ENCODE measurements at regions not wholly inside any gene's neighbourhood (a gene's known extent, or its start where the extent isn't known, plus 50 kb on each side); places are given as distances from the start of the nearest gene placed in this dataset.

DNA sequence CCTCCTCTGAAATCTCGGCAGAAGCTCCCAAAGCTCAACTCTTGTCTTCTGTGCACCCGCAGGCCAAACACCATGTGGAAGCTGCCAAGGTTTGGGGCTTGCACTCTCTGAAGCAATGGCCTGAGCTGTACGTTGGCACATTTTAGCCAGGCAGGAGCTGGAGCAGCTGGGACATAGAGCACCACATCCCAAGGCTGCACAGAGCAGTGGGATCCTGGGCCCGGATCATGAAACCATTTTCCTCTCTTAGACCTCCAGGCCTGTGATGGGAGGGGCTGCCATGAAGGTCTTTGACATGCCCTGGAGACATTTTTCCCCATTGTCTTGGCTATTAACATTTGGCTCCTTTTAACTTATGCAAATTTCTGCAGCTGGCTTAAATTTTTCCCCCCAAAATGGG is 567.1 kb upstream of the ZNF608 start:
- H3K4me1 Mint-ChIP-seq, result no peaks in the 10 kb centered on the region
- DNase-seq, result no peak
- H3K27ac Mint-ChIP-seq, result no peak overlapping the region
- H3K27me3 Mint-ChIP-seq, result no peaks in the 10 kb centered on the region
- CTCF ChIA-PET, result no interaction called here
- H3K36me3 Mint-ChIP-seq, result no peaks in the 10 kb centered on the region
- H3K9me3 Mint-ChIP-seq, result peaks cover 6% of the 10 kb centered on the region
- no peak overlapping the region for H3K4me3 Mint-ChIP-seq

DNA sequence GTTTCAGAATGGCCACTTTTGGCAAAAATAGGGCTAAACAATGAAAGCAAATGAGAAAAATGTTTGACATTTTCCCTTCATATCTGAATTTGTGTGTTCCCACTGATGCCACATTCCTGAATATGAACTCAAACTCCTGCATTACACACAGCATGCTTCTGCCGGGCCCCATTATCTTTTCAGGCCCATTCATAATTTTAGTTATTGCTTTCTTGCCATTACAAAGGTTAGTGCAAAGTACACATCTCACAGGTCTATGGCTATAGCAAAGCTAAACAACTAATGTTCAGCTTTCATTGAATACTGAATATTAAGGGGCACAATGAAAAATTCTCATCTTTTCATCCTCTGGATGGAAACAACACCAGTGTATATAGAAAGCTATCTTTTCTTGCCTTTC is 568.9 kb upstream of the ZNF608 start:
- H3K9me3 Mint-ChIP-seq, result peaks cover 6% of the 10 kb centered on the region
- H3K27me3 Mint-ChIP-seq, result no peaks in the 10 kb centered on the region
- no peak overlapping the region for H3K27ac Mint-ChIP-seq
- H3K36me3 Mint-ChIP-seq, result no peaks in the 10 kb centered on the region
- no peak for DNase-seq
- H3K4me1 Mint-ChIP-seq, result no peaks in the 10 kb centered on the region
- CTCF ChIA-PET, result no interaction called here
- no peak overlapping the region for H3K4me3 Mint-ChIP-seq

DNA sequence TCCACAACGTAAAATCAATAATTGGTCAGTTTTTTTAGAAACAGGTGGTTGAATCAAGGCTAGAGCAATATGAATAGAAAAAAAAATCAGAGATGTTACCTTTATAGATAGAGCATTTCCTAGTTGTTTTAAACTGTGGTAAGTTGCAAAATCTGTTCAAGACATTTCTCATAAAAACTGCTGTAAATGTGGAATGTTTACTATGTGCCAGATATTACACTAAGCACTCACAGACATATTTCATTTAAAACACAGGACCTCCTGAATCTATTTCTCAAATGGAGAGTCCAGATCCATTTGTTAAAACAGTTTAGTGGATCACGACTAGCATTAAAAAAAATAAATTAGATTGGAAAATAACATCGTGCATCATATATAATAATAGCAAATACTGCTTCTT is 570.0 kb upstream of the ZNF608 start:
- no peak overlapping the region for H3K4me3 Mint-ChIP-seq
- no peaks in the 10 kb centered on the region for H3K4me1 Mint-ChIP-seq
- H3K27me3 Mint-ChIP-seq, result no peaks in the 10 kb centered on the region
- H3K36me3 Mint-ChIP-seq, result no peaks in the 10 kb centered on the region
- CTCF ChIA-PET, result no interaction called here
- H3K9me3 Mint-ChIP-seq, result peaks cover 6% of the 10 kb centered on the region
- no peak overlapping the region for H3K27ac Mint-ChIP-seq
- no peak for DNase-seq

DNA sequence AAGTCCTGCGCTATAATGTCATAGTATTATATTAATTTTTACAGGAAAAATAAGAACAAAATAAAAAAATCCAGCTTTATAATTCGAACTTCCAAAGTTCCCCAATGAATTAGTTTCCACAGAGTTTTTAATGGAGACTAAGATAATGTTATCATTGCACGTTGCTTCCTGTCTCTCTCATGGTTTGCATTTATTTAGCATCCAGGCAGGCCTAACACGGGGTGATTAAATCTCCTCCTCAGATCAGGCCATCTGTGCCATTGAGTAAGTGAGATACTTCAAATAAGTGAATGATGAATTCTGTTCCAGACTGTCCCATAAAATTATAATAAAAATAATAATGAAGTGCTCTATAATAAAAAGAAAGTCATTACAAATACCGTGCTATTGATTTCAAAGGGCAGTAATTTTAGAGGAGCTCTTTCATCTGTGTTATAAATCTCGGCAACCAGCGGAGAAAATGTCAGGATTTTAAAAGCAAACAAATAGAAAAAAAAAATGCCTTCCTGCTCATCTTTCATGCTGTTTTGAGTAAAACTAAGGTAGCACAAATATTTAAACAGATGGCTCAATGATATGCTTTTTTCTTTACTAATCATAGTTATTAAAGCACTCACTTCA is 570.6 kb upstream of the ZNF608 start:
- Mint-ChIP-seq H3K27me3 (no peaks in the 10 kb centered on the region), H3K27ac (no peak overlapping the region), H3K4me3 (no peak overlapping the region), H3K4me1 (no peaks in the 10 kb centered on the region), H3K36me3 (no peaks in the 10 kb centered on the region), H3K9me3 (peaks cover 8% of the 10 kb centered on the region)
- DNase-seq, result no peak
- CTCF ChIA-PET, result no interaction called here

DNA sequence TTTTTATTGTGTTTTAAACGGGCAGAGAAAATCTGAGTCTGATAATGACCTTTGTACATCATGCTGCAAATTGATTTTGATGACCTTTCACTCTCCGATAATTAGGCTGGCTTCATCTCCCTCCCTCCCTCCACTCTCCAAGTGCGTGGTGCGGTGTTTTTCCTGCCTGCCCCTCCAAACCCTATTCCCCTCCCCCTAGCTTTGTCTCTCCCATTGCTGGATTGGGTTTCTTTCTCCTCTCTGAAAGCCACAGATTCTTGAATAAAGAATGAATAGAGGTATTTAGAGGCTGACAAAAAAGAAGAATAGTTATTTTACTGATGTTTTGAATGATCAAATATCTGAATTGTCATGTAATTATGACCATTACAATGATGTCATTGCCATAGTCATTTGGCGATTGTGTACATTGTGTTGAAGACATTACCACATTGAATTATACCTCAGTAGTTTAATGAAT is 571.1 kb upstream of the ZNF608 start:
- no peaks in the 10 kb centered on the region for H3K4me1 Mint-ChIP-seq
- H3K4me3 Mint-ChIP-seq, result no peak overlapping the region
- CTCF ChIA-PET, result no interaction called here
- no peak overlapping the region for H3K27ac Mint-ChIP-seq
- H3K27me3 Mint-ChIP-seq, result no peaks in the 10 kb centered on the region
- H3K9me3 Mint-ChIP-seq, result peaks cover 8% of the 10 kb centered on the region
- H3K36me3 Mint-ChIP-seq, result no peaks in the 10 kb centered on the region
- no peak for DNase-seq

DNA sequence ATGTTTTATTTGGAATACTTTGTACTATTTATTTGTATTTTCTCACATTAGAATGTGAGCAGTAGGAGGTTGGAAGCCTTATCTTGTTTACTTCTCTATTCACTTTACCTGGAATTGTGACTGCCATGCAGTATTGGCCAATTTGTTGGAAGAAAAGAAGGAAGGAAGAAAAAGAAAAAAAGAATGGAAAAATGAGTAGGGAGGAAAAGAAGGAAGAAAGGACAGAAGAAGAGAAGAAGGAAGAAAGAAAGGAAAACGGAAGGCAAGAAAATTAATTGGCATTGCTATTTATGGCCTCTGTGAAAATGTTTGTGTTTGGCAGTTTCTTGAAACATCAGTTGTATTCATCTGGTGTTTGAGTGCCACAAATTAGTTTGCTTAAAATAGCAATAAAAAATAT is 575.2 kb upstream of the ZNF608 start:
- CTCF ChIA-PET, result no interaction called here
- H3K27me3 Mint-ChIP-seq, result no peaks in the 10 kb centered on the region
- no peaks in the 10 kb centered on the region for H3K4me1 Mint-ChIP-seq
- H3K9me3 Mint-ChIP-seq, result peaks cover 3% of the 10 kb centered on the region
- H3K4me3 Mint-ChIP-seq, result no peak overlapping the region
- H3K27ac Mint-ChIP-seq, result no peak overlapping the region
- no peak for DNase-seq
- H3K36me3 Mint-ChIP-seq, result no peaks in the 10 kb centered on the region

DNA sequence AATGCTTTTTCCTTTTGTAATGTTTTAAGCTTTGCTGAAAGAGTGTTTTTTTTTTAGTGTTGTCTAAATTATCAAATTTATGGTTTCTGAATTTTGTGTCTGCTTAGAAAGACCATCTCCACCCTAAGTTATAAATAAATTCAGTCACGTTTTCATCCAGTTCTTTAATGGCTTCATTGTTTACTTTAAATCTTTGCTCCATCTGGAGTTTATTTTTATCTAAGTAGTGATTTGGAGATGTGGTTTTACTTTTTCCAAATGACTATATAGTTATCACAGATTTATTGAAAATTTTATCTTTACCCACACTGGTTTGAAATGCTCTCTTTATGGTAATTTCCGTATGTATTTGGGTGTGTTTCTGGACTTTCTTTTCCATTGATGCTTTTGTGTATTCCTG is 577.2 kb upstream of the ZNF608 start:
- CTCF ChIA-PET, result no interaction called here
- DNase-seq, result no peak
- no peak overlapping the region for H3K4me3 Mint-ChIP-seq
- no peak overlapping the region for H3K27ac Mint-ChIP-seq
- no peaks in the 10 kb centered on the region for H3K27me3 Mint-ChIP-seq
- peaks cover 3% of the 10 kb centered on the region for H3K9me3 Mint-ChIP-seq
- no peaks in the 10 kb centered on the region for H3K36me3 Mint-ChIP-seq
- H3K4me1 Mint-ChIP-seq, result no peaks in the 10 kb centered on the region

DNA sequence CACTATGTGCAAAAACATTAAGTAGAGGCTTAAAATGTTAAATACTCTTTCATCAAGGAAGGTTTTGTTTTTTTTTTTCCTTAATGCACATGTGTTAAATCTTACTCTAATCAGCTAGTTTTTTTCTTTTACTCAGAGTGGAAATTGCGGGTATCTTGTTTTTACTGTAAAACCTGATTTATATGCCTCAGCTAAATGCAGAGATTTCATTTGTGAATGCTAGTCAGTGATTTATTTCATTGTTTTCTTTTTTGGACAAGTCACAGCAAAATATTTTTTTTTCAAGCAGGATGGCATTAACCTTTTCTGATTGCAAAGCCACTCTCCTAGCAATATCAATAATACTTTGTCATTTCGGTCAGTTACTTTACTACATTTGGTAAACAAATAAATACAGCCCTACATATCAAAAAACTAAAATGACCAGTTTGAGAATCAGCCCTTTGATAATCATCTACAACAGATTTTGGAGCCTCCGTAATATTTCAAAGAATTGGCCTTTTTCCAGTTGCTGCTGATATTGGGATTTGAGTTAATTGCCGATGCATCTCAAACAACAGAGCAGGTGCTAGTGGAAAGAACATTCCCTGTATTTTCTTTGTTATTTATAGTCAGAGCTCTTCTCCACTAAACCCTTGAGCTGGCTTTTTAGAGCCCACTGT is 579.2 kb upstream of the ZNF608 start:
- no peak for DNase-seq
- Mint-ChIP-seq H3K27me3 (no peaks in the 10 kb centered on the region), H3K27ac (no peak overlapping the region), H3K4me3 (no peak overlapping the region), H3K4me1 (no peaks in the 10 kb centered on the region), H3K36me3 (no peaks in the 10 kb centered on the region), H3K9me3 (peaks cover 3% of the 10 kb centered on the region)
- CTCF ChIA-PET, result no interaction called here

DNA sequence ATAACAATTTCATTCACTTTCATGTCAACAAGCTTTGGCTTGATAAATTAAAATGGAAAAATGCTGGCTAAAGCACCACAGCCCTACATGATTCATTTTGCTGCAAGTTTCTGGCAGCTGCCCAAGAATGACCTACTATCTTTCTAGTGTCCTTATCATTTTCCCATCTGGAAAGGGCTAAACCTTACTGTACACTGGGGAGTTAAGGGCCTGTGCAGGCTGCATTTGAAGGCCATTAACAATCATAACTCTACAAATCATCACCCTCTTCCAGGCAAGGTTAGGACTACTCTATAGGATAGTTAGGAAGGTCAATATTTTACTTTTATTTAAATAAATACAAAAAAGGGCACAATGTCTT is 579.7 kb upstream of the ZNF608 start:
- no peak overlapping the region for H3K27ac Mint-ChIP-seq
- CTCF ChIA-PET, result no interaction called here
- no peak for DNase-seq
- no peak overlapping the region for H3K4me3 Mint-ChIP-seq
- H3K4me1 Mint-ChIP-seq, result no peaks in the 10 kb centered on the region
- H3K36me3 Mint-ChIP-seq, result no peaks in the 10 kb centered on the region
- H3K27me3 Mint-ChIP-seq, result no peaks in the 10 kb centered on the region
- peaks cover 3% of the 10 kb centered on the region for H3K9me3 Mint-ChIP-seq

DNA sequence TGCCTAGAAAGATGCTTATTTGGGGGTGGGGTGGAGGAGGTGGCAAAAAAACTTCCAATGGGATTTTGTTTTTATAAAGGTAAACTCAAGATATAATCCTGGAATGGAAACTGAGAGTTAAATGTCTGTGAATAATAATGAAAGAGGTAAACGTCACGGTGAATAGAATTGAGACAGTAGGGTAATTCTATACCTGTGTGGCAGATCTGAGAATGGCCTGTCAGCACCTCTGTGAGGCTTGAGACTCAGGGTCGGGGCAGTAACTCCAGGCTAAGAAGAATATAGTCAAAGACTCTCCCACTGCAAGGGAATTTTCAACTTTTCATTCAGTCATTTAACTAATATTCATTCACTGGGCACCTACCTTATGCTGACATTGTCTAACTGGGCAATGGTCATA is 581.2 kb upstream of the ZNF608 start:
- Mint-ChIP-seq H3K27ac (no peak overlapping the region), H3K4me3 (no peak overlapping the region), H3K4me1 (no peaks in the 10 kb centered on the region), H3K36me3 (no peaks in the 10 kb centered on the region), H3K9me3 (peaks cover 1% of the 10 kb centered on the region), H3K27me3 (no peaks in the 10 kb centered on the region)
- CTCF ChIA-PET, result no interaction called here
- no peak for DNase-seq

DNA sequence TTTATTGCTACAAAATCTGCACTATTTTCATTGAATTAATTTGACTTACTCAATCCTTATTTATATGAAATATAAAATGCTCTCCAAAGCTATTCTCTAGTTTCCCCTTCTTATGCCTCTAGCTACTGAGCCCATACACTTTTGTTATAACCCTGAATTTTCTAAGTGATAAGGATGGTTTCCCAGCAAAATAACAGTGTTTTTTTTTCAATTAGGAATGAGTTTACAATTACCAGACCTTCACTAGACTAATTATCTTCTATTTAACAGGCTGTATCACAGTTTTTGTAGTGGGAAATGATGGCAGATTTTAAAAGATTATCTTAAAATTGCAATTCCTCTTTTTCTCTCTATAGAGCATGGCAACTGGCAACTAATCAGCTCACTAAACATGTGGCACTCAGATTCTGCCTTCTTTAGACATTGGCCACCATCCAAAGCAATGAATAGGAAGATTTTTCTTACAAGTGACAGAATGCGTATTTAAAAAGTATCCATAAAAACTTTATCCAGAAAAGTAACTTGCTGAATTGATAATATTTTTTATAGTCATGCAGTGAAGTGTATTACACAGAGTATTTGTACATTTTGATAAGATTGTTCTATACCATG is 585.7 kb upstream of the ZNF608 start:
- DNase-seq, result no peak
- Mint-ChIP-seq H3K36me3 (no peaks in the 10 kb centered on the region), H3K27ac (no peak overlapping the region), H3K9me3 (no peaks in the 10 kb centered on the region), H3K27me3 (no peaks in the 10 kb centered on the region), H3K4me3 (no peak overlapping the region), H3K4me1 (no peaks in the 10 kb centered on the region)
- CTCF ChIA-PET, result no interaction called here

DNA sequence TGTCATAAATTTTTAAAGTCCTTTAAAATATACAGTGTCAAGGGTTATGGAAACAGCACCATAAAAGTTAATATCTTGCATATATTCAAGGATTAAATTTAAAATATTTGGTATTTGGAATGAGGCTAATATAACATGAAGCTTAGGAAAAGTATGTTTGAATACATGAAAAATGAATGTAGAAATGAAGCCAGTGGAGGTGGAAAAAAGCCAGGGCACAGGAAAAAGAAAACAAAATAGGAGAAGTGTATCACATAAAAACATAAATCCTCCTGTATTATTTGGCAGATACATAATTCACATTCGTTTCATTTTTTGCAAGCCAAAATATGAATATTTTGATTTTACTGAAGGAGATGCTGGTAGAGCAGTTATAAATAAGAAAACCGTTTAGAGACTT is 587.0 kb upstream of the ZNF608 start:
- Mint-ChIP-seq H3K4me3 (no peak overlapping the region), H3K36me3 (no peaks in the 10 kb centered on the region), H3K27ac (no peak overlapping the region), H3K4me1 (no peaks in the 10 kb centered on the region), H3K27me3 (no peaks in the 10 kb centered on the region), H3K9me3 (no peaks in the 10 kb centered on the region)
- CTCF ChIA-PET, result no interaction called here
- DNase-seq, result no peak

DNA sequence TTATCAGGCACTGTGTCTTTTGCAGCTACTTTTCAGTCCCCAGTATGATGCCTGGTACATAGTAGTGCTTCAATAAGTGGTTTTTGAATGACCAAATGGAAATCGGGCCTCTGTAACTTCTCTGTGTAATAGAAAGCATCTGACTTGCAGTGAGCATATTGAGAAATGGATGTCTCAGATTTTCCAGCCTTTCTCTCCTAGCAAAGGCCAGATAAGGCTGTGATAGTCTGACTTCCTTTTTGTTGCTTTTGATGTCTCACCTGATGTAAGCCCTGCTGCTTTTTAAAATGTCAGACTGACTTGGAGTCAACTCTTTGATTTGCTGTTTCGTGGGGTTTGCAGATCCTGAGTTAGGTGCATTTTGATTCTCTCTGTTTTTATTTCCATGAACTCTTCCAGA is 590.0 kb upstream of the ZNF608 start:
- Mint-ChIP-seq H3K9me3 (peaks cover under 1% of the 10 kb centered on the region), H3K4me1 (no peaks in the 10 kb centered on the region), H3K27ac (no peak overlapping the region), H3K27me3 (no peaks in the 10 kb centered on the region), H3K36me3 (no peaks in the 10 kb centered on the region), H3K4me3 (no peak overlapping the region)
- DNase-seq, result no peak
- CTCF ChIA-PET, result no interaction called here

DNA sequence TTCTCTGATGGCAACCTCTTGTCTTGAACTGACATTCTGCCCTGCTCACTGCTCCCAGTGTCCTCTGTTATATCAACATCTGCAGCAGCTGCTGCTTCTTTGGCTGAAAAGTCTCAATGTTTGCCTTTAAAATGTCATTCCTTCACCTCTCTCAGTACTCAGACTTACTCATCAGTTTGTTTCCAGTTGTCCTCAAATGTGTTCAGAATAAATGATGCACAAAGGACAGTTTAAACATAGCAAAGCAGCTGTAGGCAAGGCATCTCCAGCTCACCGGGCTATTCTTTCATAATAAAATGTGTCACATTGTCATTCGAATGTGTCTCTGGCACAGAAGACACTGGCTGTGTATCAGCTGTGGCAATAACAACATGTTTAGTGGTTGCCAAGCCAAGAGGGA is 590.9 kb upstream of the ZNF608 start:
- Mint-ChIP-seq H3K4me3 (no peak overlapping the region), H3K27ac (no peak overlapping the region), H3K9me3 (peaks cover 6% of the 10 kb centered on the region), H3K27me3 (no peaks in the 10 kb centered on the region), H3K36me3 (no peaks in the 10 kb centered on the region), H3K4me1 (no peaks in the 10 kb centered on the region)
- CTCF ChIA-PET, result no interaction called here
- DNase-seq, result no peak

DNA sequence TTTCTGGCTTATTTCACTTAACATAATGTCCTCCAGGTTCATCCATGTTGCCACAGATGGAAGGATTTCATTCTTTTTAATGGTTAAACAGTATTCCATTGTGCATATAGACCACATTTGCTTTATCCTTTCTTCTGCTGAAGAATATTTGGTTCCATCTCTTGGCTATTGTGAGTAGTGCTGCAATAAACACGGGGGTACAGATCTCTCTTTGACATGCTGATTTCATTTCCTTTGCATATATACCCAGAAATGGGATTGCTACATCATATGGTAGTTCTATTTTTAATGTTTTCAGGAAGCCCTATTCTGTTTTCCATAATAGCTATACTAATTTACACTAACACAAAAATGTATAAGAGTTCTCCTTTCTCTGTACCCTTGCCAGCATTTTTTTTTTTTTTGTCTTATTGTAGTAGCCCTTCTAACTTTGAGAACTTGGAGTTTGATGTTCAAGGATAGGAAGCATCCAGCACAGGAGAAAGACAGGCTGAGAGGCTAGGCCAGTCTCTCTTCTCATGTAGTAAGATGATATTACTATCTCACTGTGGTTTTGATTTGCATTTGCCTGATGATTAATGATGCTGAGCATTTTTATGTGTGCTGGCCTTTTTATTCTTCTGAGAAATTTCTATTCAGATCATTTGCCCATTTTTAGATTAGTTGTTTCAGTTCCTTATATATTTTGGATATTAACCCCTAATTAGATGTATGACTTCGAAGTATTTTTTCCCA is 592.2 kb upstream of the ZNF608 start:
- no peaks in the 10 kb centered on the region for H3K27me3 Mint-ChIP-seq
- no peaks in the 10 kb centered on the region for H3K4me1 Mint-ChIP-seq
- no peak overlapping the region for H3K27ac Mint-ChIP-seq
- H3K4me3 Mint-ChIP-seq, result no peak overlapping the region
- peaks cover 10% of the 10 kb centered on the region for H3K9me3 Mint-ChIP-seq
- no peak for DNase-seq
- CTCF ChIA-PET, result no interaction called here
- no peaks in the 10 kb centered on the region for H3K36me3 Mint-ChIP-seq
